ENCODE measurements at regions not wholly inside any gene's neighbourhood (a gene's known extent, or its start where the extent isn't known, plus 50 kb on each side); places are given as distances from the start of the nearest gene placed in this dataset.

DNA sequence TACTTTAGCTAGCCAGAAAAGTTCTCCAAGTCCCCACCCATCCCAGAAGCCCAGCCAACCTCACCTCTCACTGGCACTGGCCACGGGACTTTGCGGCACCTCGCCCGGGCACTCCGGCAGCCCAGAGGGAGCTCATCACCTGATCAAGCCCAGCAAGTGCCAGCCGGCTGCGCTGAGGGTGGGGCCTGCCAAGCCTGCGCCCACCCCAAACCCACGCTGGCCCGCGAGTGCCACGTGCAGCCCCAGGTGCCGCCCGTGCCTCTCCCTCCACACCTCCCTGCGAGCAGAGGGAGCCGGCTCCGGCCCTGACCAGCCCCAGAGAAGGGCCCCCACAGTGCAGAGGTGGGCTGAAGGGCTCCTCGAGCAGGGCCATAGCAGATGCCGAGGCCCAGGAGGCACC lies 585.0 kb upstream of the HS6ST1 start:
- no peak for TF ChIP-seq EZH2 (IDR thresholded peaks at IDR 0.05; ENCODE audit: low read depth)
- TF ChIP-seq, protein P1, sequence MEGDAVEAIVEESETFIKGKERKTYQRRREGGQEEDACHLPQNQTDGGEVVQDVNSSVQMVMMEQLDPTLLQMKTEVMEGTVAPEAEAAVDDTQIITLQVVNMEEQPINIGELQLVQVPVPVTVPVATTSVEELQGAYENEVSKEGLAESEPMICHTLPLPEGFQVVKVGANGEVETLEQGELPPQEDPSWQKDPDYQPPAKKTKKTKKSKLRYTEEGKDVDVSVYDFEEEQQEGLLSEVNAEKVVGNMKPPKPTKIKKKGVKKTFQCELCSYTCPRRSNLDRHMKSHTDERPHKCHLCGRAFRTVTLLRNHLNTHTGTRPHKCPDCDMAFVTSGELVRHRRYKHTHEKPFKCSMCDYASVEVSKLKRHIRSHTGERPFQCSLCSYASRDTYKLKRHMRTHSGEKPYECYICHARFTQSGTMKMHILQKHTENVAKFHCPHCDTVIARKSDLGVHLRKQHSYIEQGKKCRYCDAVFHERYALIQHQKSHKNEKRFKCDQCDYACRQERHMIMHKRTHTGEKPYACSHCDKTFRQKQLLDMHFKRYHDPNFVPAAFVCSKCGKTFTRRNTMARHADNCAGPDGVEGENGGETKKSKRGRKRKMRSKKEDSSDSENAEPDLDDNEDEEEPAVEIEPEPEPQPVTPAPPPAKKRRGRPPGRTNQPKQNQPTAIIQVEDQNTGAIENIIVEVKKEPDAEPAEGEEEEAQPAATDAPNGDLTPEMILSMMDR (conservative IDR thresholded peaks at IDR 0.05): no peak
